ENCODE measurements at regions not wholly inside any gene's neighbourhood (a gene's known extent, or its start where the extent isn't known, plus 50 kb on each side); places are given as distances from the start of the nearest gene placed in this dataset.

DNA sequence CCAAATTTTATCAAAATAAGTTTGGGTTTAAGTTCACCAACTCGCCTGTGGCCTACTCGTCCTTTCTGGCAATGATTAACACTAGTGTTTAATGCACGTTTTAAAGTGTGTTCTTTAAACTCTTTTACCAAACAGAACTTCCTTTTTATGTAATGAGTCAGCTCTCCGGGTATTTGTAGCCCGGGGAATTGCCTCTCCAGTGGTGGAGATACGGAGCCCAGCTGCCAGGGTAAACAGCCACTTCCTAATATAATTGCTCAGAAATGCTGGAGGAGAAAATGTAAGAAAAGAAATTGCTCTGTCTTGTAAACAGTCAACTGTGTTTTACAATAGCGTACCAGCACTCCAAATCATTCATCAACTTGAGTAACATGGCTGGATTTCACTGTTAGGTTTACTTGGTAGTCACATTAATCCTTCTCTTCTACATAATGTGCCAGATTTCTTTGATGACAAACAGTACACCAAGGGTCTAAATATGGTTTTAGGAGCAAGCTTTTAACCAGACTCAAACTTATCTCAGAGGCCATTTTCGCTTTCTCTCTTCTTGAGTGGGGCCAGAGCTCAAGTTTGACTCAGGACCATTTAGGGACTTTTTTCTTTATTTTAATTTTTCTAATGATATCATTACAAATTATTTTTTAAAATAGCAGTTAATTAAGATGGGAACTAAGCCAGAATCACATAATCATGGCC lies 101.2 kb upstream of the SLC38A2 start:
- H3K4me1 Mint-ChIP-seq: peaks cover 35% of the 10 kb centered on the region
- peak overlapping the region; percentile 19 for H3K4me3 Mint-ChIP-seq
- ATAC-seq (no peak), DNase-seq (no peak)
- no peaks in the 10 kb centered on the region for H3K9me3 Mint-ChIP-seq (ENCODE audit: low read depth)
- H3K27ac Mint-ChIP-seq: peak overlapping the region; percentile 71
- CTCF ChIA-PET: interaction anchor here (1.0 to 1.4 kb wide), 2 partner anchors 10 to 23 kb away, joined by 3 to 7 read pairs; no protein-coding TSS in a partner anchor
- H3K27me3 Mint-ChIP-seq: no peaks in the 10 kb centered on the region
- H3K36me3 Mint-ChIP-seq: peaks cover 19% of the 10 kb centered on the region

- ATAC-seq (no peak), DNase-seq (no peak)
- peaks cover 35% of the 10 kb centered on the region for H3K4me1 Mint-ChIP-seq
- CTCF ChIA-PET: interaction anchor here (1.0 to 1.4 kb wide), 2 partner anchors 11 to 24 kb away, joined by 3 to 7 read pairs; no protein-coding TSS in a partner anchor
- H3K27ac Mint-ChIP-seq: peak overlapping the region; percentile 71
- peak overlapping the region; percentile 19 for H3K4me3 Mint-ChIP-seq
- H3K9me3 Mint-ChIP-seq (ENCODE audit: low read depth): no peaks in the 10 kb centered on the region
- no peaks in the 10 kb centered on the region for H3K27me3 Mint-ChIP-seq
- peaks cover 18% of the 10 kb centered on the region for H3K36me3 Mint-ChIP-seq
These were observed 100.5 kb upstream of the SLC38A2 start for GRCh38 chr12:46472893-46473633.

GRCh38 chr12:46472144-46472705 lies 99.7 kb upstream of the SLC38A2 start:
- Mint-ChIP-seq H3K27me3 (no peaks in the 10 kb centered on the region), H3K4me1 (peaks cover 30% of the 10 kb centered on the region), H3K9me3 (ENCODE audit: low read depth) (no peaks in the 10 kb centered on the region), H3K36me3 (peaks cover 12% of the 10 kb centered on the region), H3K27ac (no peak overlapping the region), H3K4me3 (no peak overlapping the region)
- no peak for DNase-seq
- no peak for ATAC-seq
- CTCF ChIA-PET: no interaction called here

DNA sequence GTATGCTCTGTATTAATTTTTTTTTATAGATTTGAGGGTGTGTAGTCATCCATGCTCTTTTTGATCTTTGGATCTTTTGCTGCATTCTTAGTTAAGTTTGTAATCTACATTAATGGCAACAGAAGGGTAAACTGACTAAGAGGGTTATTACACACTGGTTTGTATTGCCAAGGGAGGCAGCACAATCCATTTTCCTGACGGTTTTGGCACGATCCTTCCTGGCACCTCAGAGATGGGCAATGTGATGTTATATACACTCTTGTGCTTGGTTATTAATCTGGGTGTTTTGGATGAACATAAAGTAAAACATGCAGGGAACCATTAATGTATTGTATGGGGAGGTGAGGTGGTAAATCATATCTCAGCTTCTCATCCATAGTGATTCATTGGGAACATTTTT lies 98.8 kb upstream of the SLC38A2 start:
- peaks cover 12% of the 10 kb centered on the region for H3K36me3 Mint-ChIP-seq
- peak overlapping the region; percentile 20 for H3K27ac Mint-ChIP-seq
- no peaks in the 10 kb centered on the region for H3K27me3 Mint-ChIP-seq
- no peaks in the 10 kb centered on the region for H3K9me3 Mint-ChIP-seq (ENCODE audit: low read depth)
- H3K4me1 Mint-ChIP-seq: peaks cover 30% of the 10 kb centered on the region
- peak overlapping the region; percentile 35 for H3K4me3 Mint-ChIP-seq
- ATAC-seq (no peak), DNase-seq (no peak)
- CTCF ChIA-PET: interaction anchor here (1.1 to 1.5 kb wide), 4 partner anchors 9 to 346 kb away, joined by 3 to 5 read pairs (median 4); no protein-coding TSS in a partner anchor

DNA sequence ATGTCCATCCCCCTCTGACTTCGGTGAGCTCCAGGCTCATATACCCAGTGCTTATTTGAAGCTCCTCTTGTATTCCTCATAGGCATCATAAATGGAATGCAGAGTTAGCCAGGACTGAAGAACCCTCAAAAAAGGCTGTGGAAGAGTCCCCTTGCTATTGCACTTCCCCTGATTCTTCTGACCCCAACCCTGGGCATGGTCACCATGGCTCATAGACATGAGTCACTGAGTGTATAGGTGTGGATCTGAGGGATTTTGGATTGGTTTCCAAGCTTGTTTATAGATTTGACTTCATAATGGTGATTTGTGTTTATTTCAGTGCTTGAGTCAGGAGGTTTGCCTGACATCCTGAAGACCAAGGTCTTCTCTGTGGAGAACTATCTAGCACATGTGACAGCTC lies 98.4 kb upstream of the SLC38A2 start:
- Mint-ChIP-seq H3K9me3 (ENCODE audit: low read depth) (no peaks in the 10 kb centered on the region), H3K4me3 (peak overlapping the region; percentile 35), H3K36me3 (peaks cover 12% of the 10 kb centered on the region), H3K4me1 (peaks cover 30% of the 10 kb centered on the region), H3K27me3 (no peaks in the 10 kb centered on the region), H3K27ac (peak overlapping the region; percentile 44)
- DNase-seq: no peak
- no peak for ATAC-seq
- CTCF ChIA-PET: interaction anchor here (1.1 to 2.1 kb wide), 6 partner anchors 9 to 346 kb away, joined by 3 to 9 read pairs (median 4); no protein-coding TSS in a partner anchor

DNA sequence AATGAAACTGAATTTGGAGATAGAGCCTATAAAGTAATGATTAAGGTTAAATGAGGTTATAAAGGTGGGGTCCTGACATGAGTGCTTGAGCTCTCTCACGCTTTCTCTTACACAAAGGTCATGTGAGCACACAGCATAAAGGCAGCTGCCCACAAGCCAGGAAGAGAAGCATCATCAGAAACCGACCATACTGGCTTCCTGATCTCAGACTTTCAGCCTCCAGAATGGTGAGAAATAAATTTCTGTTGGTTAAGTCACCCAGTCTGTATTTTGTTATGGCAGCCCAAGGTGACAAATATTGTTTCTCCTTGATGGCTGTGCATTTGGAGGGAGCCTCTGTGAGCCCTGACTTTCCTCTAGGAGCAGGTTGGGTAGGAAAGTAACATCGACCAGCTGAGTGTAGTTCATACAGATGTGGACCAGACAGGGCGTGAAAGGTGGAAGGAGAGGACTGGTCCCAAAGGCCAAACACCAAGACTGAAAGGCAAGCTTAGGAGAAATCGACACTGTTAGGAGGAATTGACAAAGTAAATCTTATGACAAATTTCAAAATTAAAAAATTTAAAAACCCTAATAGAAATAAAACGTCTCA lies 97.6 kb upstream of the SLC38A2 start:
- ATAC-seq (peak; percentile 99), DNase-seq (peak; percentile 76)
- H3K27ac Mint-ChIP-seq: peak overlapping the region; percentile 91
- no peaks in the 10 kb centered on the region for H3K27me3 Mint-ChIP-seq
- peaks cover 30% of the 10 kb centered on the region for H3K4me1 Mint-ChIP-seq
- peaks cover 12% of the 10 kb centered on the region for H3K36me3 Mint-ChIP-seq
- CTCF ChIA-PET: interaction anchor here (1.2 to 2.1 kb wide), 7 partner anchors 10 to 345 kb away, joined by 3 to 9 read pairs (median 4); no protein-coding TSS in a partner anchor
- H3K4me3 Mint-ChIP-seq: peak overlapping the region; percentile 79
- H3K9me3 Mint-ChIP-seq (ENCODE audit: low read depth): no peaks in the 10 kb centered on the region

DNA sequence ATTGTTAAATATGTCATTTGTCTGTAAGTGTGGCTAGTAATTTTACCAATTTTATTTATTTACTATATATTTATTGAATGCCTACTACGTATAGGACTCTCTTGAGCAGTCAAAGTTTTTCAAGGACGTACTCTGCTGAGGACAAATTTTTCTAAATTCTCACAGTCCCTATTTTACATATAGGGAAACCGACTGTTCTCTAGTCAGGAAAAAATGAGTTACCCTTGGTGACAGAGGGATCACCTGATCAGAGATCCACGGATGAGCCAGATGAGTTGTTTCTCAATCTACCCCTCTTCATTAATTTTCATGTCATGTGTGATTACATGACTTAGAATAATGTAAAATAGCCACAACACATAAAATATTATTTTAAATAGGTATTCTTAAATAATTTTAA lies 96.2 kb upstream of the SLC38A2 start:
- DNase-seq: no peak
- Mint-ChIP-seq H3K4me3 (no peak overlapping the region), H3K36me3 (peaks cover 16% of the 10 kb centered on the region), H3K27me3 (no peaks in the 10 kb centered on the region), H3K4me1 (peaks cover 28% of the 10 kb centered on the region), H3K27ac (no peak overlapping the region), H3K9me3 (ENCODE audit: low read depth) (no peaks in the 10 kb centered on the region)
- CTCF ChIA-PET: interaction anchor here (1.6 to 2.1 kb wide), 2 partner anchors 9 to 13 kb away, joined by 4 to 9 read pairs; no protein-coding TSS in a partner anchor
- ATAC-seq: no peak

DNA sequence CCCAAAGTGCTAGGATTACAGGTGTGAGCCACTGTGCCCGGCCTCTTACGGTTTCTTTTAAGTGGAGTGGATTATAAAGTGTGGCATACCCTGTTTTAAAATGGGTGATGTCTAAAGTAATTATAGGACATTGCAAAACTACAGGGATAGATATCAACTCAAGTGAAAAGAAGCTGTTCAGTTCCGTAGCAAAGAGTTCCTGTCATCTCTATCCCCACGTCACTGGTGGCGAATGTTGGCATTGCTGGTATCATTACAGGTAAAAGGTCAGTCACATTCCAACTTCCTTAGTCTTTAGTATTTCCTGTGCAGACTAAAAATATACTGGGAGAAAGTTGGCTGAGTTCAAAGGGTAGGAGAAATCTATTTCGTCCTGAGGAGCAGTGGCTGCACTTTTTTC lies 95.6 kb upstream of the SLC38A2 start:
- H3K4me1 Mint-ChIP-seq: peaks cover 24% of the 10 kb centered on the region
- no peak overlapping the region for H3K4me3 Mint-ChIP-seq
- no peaks in the 10 kb centered on the region for H3K9me3 Mint-ChIP-seq (ENCODE audit: low read depth)
- peaks cover 12% of the 10 kb centered on the region for H3K36me3 Mint-ChIP-seq
- H3K27ac Mint-ChIP-seq: no peak overlapping the region
- ATAC-seq: no peak
- DNase-seq: no peak
- H3K27me3 Mint-ChIP-seq: no peaks in the 10 kb centered on the region
- CTCF ChIA-PET: interaction anchor here (1.6 kb wide), 1 partner anchor 9 kb away, joined by 4 read pairs; no protein-coding TSS in a partner anchor

DNA sequence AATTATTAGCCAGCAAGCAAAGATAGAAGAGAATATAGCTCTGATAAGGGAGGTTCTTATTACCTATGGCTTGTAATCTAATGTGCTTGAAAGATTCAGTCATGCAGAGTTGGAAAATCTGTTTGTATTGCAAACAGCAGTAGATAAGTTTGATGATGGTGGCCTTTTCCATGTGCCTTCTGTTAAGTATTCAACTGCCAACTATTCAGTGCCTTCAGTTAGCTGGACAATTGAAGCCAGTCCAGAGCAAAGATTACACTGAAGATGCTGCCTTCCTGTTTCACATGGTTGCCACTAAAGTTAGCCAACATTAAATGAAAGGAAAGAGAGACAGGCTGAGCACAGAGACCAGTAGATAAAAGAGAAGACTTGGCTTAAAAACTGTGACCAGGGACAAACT lies 92.7 kb upstream of the SLC38A2 start:
- H3K4me3 Mint-ChIP-seq: no peak overlapping the region
- H3K27ac Mint-ChIP-seq: no peak overlapping the region
- peaks cover 19% of the 10 kb centered on the region for H3K4me1 Mint-ChIP-seq
- no peaks in the 10 kb centered on the region for H3K27me3 Mint-ChIP-seq
- CTCF ChIA-PET: no interaction called here
- peaks cover 7% of the 10 kb centered on the region for H3K36me3 Mint-ChIP-seq
- H3K9me3 Mint-ChIP-seq (ENCODE audit: low read depth): no peaks in the 10 kb centered on the region
- DNase-seq (no peak), ATAC-seq (no peak)

GRCh38 chr12:46464863-46465262 lies 92.3 kb upstream of the SLC38A2 start:
- no peak overlapping the region for H3K4me3 Mint-ChIP-seq
- ATAC-seq (no peak), DNase-seq (no peak)
- H3K36me3 Mint-ChIP-seq: peaks cover 6% of the 10 kb centered on the region
- H3K9me3 Mint-ChIP-seq (ENCODE audit: low read depth): no peaks in the 10 kb centered on the region
- peaks cover 19% of the 10 kb centered on the region for H3K4me1 Mint-ChIP-seq
- CTCF ChIA-PET: no interaction called here
- H3K27ac Mint-ChIP-seq: no peak overlapping the region
- H3K27me3 Mint-ChIP-seq: no peaks in the 10 kb centered on the region

DNA sequence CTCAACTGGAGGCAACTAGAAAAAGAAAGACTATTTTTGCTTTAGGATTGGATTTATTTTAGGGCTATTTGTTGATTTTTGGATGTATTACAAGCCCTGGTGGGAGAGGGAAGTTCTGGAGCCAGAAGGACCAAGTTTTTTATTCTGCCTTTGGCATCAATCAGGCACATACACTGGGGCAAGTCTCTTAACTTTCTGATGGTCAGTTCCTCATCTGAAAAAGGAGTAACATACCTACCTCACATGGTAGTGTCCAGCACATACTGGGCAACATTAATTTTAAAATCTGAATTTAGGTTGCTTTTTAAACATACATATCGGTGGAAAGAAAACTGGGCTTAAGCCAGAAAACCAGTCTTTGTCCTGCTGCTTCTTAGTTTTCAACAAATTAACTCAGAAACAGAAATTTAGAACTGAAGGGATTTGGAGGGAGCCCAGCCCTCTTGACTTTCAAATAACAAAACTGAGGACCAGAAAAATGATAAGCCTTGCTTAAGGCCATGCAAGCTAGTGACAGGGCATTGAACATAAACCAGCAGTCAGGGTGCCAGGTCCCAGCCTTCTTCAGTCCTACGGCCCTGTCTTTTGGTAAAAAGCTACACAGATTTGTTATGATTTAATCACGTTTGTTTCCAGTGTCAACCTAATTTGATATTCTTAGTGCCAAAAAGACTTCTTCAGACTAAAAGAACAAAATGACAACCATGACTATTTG lies 90.2 kb upstream of the SLC38A2 start:
- CTCF ChIA-PET: interaction anchor here (0.7 kb wide), 1 partner anchor 99 kb away, joined by 3 read pairs; no protein-coding TSS in a partner anchor
- no peak overlapping the region for H3K27ac Mint-ChIP-seq
- no peak for DNase-seq
- H3K4me3 Mint-ChIP-seq: no peak overlapping the region
- H3K27me3 Mint-ChIP-seq: no peaks in the 10 kb centered on the region
- H3K4me1 Mint-ChIP-seq: peaks cover 35% of the 10 kb centered on the region
- H3K36me3 Mint-ChIP-seq: peaks cover 6% of the 10 kb centered on the region
- H3K9me3 Mint-ChIP-seq (ENCODE audit: low read depth): no peaks in the 10 kb centered on the region
- no peak for ATAC-seq

DNA sequence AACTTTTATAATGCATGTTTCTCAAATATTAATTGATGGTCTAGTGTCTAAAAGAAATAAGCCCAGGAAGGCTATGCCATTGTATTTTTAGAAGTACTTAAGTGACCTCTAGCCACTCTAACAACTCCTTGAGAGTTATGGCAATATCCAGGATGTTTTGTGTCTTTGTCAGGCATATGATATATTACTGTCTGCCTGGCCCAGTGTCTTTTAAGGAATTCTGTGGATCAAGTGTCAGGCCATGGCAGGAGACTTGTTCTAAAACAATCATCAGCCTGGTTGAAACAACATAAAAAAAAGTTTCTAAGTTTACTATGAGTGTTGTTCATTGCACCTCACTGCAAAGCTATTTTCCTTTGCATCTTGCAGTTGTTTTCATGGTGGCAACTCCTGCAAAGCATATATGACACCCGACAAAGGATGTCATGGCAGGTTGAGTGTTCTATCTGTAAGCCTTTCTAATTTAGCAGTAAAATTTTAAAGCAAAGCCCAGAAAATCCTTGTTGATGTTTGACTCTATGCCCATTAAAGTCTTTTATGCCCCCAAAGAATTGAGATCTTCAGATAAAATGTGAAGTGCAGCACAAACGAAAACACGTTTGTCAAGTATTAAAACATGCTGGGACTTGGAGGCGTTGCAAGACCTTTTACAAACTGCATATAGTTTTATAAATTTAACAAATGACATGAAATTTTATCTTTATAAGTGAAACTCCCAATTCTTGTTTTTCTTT lies 89.5 kb upstream of the SLC38A2 start:
- CTCF ChIA-PET: no interaction called here
- Mint-ChIP-seq H3K27me3 (no peaks in the 10 kb centered on the region), H3K4me3 (no peak overlapping the region), H3K27ac (no peak overlapping the region), H3K36me3 (peaks cover 6% of the 10 kb centered on the region), H3K9me3 (ENCODE audit: low read depth) (no peaks in the 10 kb centered on the region), H3K4me1 (peaks cover 36% of the 10 kb centered on the region)
- DNase-seq (no peak), ATAC-seq (no peak)
